Left lung (tissue), 4 donors: ENCODE measurements at regions not wholly inside any gene's neighbourhood (a gene's known extent, or its start where the extent isn't known, plus 50 kb on each side); places are given as distances from the start of the nearest gene placed in this dataset.

Experiments
- ATAC-seq: fragments of 200-7000 bp; cut with Tn5 transposase; one replicate; pipeline ENCODE4 v1.9.1; 2020; ENCODE audit warnings: moderate library complexity
- DNase-seq, 4 donors: peaks; one replicate each; pipeline ENCODE4 v3.0.0-alpha.2; 2013 to 2020
- H3K27ac ChIP-seq, 2 donors: fragments of 200-600 bp; sonication (generic) in 1 of 2; one replicate each; pipeline versions ENCODE4 v1.5.0 to v1.8.0; 2020 to 2021
- H3K27me3 ChIP-seq, 2 donors: fragments of 200-600 bp; sonication (generic) in 1 of 2; one replicate each; pipeline versions ENCODE4 v1.5.0 to v1.8.0; 2020 to 2021
- H3K36me3 ChIP-seq, 2 donors: fragments of 200-600 bp; sonication (generic) in 1 of 2; one replicate each; pipeline versions ENCODE4 v1.5.0 to v1.8.0; 2020 to 2021
- H3K4me1 ChIP-seq, 2 donors: fragments of 200-600 bp; one replicate each; pipeline ENCODE4 v1.8.0; 2021
- H3K4me3 ChIP-seq, 2 donors: fragments of 200-600 bp; sonication (generic) in 1 of 2; one replicate each; pipeline versions ENCODE4 v1.5.0 to v1.8.0; 2020 to 2021; ENCODE audit warnings: mild to moderate bottlenecking in 1 of 2
- H3K9me3 ChIP-seq, 2 donors: fragments of 200-600 bp; sonication (generic) in 1 of 2; one replicate each; pipeline versions ENCODE4 v1.5.0 to v1.8.0; 2020 to 2021
- intact Hi-C, 2 donors: fragments of 100-400 bp; cut with DNase I; formaldehyde crosslinking; loops; one replicate each; pipeline versions ENCODE4 v1.11.2 to v1.14.2; 2022
- TF ChIP-seq, protein P1 (sequence below), 2 donors: fragments of 200-600 bp; sonication (generic) in 1 of 2; IDR thresholded peaks; one replicate each; pipeline versions ENCODE4 v1.5.0 to v1.8.0; 2021; ENCODE audit warnings: antibody characterized with exemption in 2 of 2
- donor health status: DM: no; HTN: yes; CAD: no.
- donor health status: DM: no; HTN: no; CAD: no.

DNA sequence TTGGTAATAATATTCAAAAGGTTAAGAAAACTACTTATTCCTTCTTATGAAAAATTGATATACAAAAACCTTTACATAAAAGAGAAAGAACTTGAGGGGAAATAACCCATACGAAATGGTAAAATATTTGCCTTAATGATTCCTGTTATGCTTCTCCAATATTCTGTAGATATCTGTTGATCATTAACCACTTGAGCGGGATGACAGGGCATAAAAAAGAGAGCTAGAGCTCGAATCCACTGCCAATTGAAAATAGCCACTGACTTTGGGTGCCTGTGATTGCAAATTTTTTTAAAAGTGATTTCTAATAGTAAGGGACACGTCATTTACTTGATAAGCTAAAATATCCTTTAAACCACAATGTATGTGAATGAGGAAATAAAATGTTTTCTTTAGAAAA lies 188.1 kb downstream of the MOXD1 start:
- Histone ChIP-seq H3K27ac (no peak overlapping the region), H3K9me3 (no peaks in the 10 kb centered on the region), H3K4me3 (no peak overlapping the region), H3K4me1 (no peaks in the 10 kb centered on the region), H3K27me3 (no peaks in the 10 kb centered on the region), H3K36me3 (no peaks in the 10 kb centered on the region)
- TF ChIP-seq, protein P1, sequence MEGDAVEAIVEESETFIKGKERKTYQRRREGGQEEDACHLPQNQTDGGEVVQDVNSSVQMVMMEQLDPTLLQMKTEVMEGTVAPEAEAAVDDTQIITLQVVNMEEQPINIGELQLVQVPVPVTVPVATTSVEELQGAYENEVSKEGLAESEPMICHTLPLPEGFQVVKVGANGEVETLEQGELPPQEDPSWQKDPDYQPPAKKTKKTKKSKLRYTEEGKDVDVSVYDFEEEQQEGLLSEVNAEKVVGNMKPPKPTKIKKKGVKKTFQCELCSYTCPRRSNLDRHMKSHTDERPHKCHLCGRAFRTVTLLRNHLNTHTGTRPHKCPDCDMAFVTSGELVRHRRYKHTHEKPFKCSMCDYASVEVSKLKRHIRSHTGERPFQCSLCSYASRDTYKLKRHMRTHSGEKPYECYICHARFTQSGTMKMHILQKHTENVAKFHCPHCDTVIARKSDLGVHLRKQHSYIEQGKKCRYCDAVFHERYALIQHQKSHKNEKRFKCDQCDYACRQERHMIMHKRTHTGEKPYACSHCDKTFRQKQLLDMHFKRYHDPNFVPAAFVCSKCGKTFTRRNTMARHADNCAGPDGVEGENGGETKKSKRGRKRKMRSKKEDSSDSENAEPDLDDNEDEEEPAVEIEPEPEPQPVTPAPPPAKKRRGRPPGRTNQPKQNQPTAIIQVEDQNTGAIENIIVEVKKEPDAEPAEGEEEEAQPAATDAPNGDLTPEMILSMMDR (IDR thresholded peaks at IDR 0.05): no peak
- ATAC-seq (no peak), DNase-seq (no peak)
- intact Hi-C loops: no loop called here

DNA sequence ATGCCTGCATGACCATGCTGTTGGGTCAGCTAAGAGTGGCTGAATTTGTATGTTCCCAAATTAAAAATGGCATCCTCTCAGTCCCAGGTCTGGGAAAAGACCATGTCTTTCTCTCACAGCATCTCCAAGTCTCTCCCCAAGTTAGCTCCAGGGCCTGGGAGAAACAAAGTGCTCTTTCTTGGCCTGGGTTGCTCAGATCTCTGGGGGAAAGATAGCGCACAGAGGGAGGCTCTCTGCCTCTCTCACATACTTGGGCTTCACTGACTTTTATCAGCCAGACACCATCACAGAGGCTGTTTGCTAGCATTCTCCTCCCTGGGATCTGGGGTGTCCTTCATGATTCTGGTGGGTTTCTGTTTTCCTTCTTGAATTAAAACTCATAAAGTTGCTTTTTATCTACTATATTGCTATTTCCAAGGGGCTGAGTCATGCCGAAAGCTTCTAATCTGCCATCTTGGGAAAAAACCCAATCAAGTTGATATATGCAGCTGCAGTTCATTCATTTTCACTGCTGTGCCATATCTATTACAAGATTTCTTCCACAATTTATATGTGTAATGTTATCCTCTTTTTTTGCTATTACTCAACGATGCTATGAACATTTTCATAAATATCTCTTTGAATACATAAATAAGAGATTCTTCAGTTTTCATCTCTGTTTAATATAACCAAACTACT lies 190.2 kb downstream of the MOXD1 start:
- DNase-seq (no peak), ATAC-seq (no peak)
- intact Hi-C loops: no loop called here
- TF ChIP-seq, protein P1 (IDR thresholded peaks at IDR 0.05): no peak
- no peaks in the 10 kb centered on the region for H3K4me1 ChIP-seq
- no peaks in the 10 kb centered on the region for H3K27me3 ChIP-seq
- no peak overlapping the region for H3K27ac ChIP-seq
- H3K36me3 ChIP-seq: no peaks in the 10 kb centered on the region
- H3K9me3 ChIP-seq: no peaks in the 10 kb centered on the region
- no peak overlapping the region for H3K4me3 ChIP-seq

DNA sequence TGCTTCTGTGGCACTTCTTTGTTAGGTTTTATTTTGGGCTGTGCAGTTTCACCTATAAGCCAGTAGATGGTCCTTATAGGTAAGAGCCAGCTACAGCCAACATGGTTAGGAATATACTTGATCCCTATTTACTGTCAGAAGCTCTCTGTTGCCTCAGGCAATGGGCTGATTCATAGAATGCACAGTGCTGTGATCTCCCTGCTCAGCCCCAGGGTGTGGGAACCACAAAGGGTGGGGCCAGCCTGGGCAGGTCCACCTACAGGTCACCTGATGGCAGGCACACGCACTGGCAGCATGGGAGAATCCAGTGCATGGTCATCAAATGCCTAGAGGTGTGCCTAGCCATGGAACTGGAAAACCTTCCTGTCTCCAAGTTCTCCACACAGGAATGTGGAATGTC lies 191.9 kb downstream of the MOXD1 start:
- no peaks in the 10 kb centered on the region for H3K36me3 ChIP-seq
- DNase-seq: no peak
- intact Hi-C loops: no loop called here
- H3K4me3 ChIP-seq: no peak overlapping the region
- H3K9me3 ChIP-seq: no peaks in the 10 kb centered on the region
- no peaks in the 10 kb centered on the region for H3K27me3 ChIP-seq
- no peak overlapping the region for H3K27ac ChIP-seq
- TF ChIP-seq, protein P1 (IDR thresholded peaks at IDR 0.05): no peak
- no peaks in the 10 kb centered on the region for H3K4me1 ChIP-seq
- no peak for ATAC-seq

DNA sequence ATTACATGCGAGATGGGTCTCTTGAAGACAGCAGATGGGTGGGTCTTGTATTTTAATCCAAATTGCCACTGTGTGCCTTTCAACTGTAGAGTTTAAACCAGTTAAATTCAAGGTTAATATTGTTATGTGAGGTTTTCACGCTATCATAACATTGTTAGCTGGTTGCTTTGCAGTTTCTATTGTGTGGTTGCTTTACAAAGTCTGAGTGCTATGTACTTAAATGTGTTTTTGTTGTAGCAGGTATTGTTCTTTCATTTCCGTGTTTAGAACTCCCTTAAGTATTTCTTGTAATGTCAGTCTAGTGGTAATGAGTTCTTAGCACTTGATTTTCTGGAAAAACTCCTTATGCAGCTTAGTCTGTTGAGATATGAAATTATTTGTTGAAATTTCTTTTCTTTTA lies 193.3 kb downstream of the MOXD1 start:
- H3K27ac ChIP-seq: no peak overlapping the region
- ATAC-seq: no peak
- intact Hi-C loops: no loop called here
- no peak overlapping the region for H3K4me3 ChIP-seq
- DNase-seq: no peak
- H3K36me3 ChIP-seq: no peaks in the 10 kb centered on the region
- H3K27me3 ChIP-seq: no peaks in the 10 kb centered on the region
- TF ChIP-seq, protein P1 (IDR thresholded peaks at IDR 0.05): no peak
- H3K4me1 ChIP-seq: no peaks in the 10 kb centered on the region
- no peaks in the 10 kb centered on the region for H3K9me3 ChIP-seq

DNA sequence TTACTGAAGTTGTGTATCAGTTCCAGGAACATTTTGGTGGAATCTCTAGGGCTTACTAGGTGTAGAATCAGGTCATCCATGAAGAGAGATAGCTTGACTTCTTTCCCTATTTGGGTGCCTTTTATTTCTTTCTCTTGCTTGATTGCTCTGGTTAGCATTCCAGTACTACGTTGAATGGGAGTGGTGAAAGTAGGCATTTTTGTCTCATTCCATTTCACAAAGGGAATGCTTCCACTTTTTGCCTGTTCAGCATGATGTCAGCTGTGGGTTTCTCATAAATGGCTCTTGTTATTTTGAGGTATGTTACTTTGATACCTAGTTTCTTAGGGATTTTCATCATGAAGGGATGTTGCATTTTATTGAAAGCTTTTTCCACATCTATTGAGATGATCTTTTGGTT lies 195.3 kb downstream of the MOXD1 start:
- H3K36me3 ChIP-seq: no peaks in the 10 kb centered on the region
- no peaks in the 10 kb centered on the region for H3K4me1 ChIP-seq
- no peak overlapping the region for H3K4me3 ChIP-seq
- no peaks in the 10 kb centered on the region for H3K9me3 ChIP-seq
- DNase-seq: no peak
- TF ChIP-seq, protein P1 (IDR thresholded peaks at IDR 0.05): no peak
- no peak for ATAC-seq
- H3K27me3 ChIP-seq: no peaks in the 10 kb centered on the region
- no peak overlapping the region for H3K27ac ChIP-seq
- intact Hi-C loops: no loop called here
